Cardiac fibroblast (primary cell): ENCODE measurements at regions not wholly inside any gene's neighbourhood (a gene's known extent, or its start where the extent isn't known, plus 50 kb on each side); places are given as distances from the start of the nearest gene placed in this dataset.
"Not testable (repeated sequence)": the region's sequence is repeated elsewhere in the genome, so short reads cannot be mapped to it uniquely, and the experiment has no call there.

Source experiments
- DNase-seq, 2 donors: peaks; one replicate each; pipeline versions ENCODE4 v3.0.0 to v3.0.0-alpha.2; 2010; ENCODE audit warnings: low read depth in 2 of 2
- H3K4me3 ChIP-seq, 2 donors: replicated peaks in 1 of 2; 1 replicate in 1 of 2; 2 replicates in 1 of 2; pipeline ENCODE4 v1.5.1; 2011; ENCODE audit warnings: low read depth in 2 of 2, low read length in 2 of 2, mild to moderate bottlenecking in 2 of 2, moderate library complexity in 1 of 2
- CTCF ChIP-seq: IDR thresholded peaks from one replicate; pipeline ENCODE4 v1.5.1; 2011; ENCODE audit warnings: low read depth, mild to moderate bottlenecking, low read length, inconsistent platforms

GRCh38 chr9:107784235-107784958 is 294.8 kb upstream of the KLF4 start:
- H3K4me3 ChIP-seq, result no peak overlapping the region
- DNase-seq, result peak; percentile 90 to 93
- no peak for TF ChIP-seq CTCF

- no peak for TF ChIP-seq CTCF
Observed at GRCh38 chr9:107782789-107783188, 293.2 kb upstream of the KLF4 start.

GRCh38 chr9:107782381-107782780 is 292.8 kb upstream of the KLF4 start:
- no peak for TF ChIP-seq CTCF
- DNase-seq, result peak; percentile 63 to 76
- no peak overlapping the region for H3K4me3 ChIP-seq

More at GRCh38 chr9:107782789-107783188, 293.2 kb upstream of the KLF4 start:
- no peak overlapping the region for H3K4me3 ChIP-seq
- peak; percentile 12 to 47 for DNase-seq

GRCh38 chr9:107780960-107781359 is 291.4 kb upstream of the KLF4 start:
- H3K4me3 ChIP-seq, result no peak overlapping the region
- TF ChIP-seq CTCF, result no peak
- DNase-seq, result no peak

GRCh38 chr9:107779731-107780130 is 290.2 kb upstream of the KLF4 start:
- TF ChIP-seq CTCF, result no peak
- DNase-seq, result no peak
- H3K4me3 ChIP-seq, result no peak overlapping the region

GRCh38 chr9:107778661-107779060 is 289.1 kb upstream of the KLF4 start:
- H3K4me3 ChIP-seq, result no peak overlapping the region
- TF ChIP-seq CTCF, result no peak
- no peak for DNase-seq

- H3K4me3 ChIP-seq, DNase-seq: not testable (repeated sequence)
Observed at GRCh38 chr9:107774099-107774498, 284.5 kb upstream of the KLF4 start.
